VCaP (cell line): ENCODE measurements at regions not wholly inside any gene's neighbourhood (a gene's known extent, or its start where the extent isn't known, plus 50 kb on each side); places are given as distances from the start of the nearest gene placed in this dataset.

Experiments
- H3K27ac ChIP-seq: fragments of 450-650 bp; 2 replicates; pipeline ENCODE4 v1.5.1; 2017
- TF ChIP-seq, protein P1 (sequence below): fragments of 450-650 bp; conservative IDR thresholded peaks from 2 replicates; pipeline ENCODE4 v1.5.1; 2017; ENCODE audit warnings: mild to moderate bottlenecking, moderate library complexity

- TF ChIP-seq, protein P1, sequence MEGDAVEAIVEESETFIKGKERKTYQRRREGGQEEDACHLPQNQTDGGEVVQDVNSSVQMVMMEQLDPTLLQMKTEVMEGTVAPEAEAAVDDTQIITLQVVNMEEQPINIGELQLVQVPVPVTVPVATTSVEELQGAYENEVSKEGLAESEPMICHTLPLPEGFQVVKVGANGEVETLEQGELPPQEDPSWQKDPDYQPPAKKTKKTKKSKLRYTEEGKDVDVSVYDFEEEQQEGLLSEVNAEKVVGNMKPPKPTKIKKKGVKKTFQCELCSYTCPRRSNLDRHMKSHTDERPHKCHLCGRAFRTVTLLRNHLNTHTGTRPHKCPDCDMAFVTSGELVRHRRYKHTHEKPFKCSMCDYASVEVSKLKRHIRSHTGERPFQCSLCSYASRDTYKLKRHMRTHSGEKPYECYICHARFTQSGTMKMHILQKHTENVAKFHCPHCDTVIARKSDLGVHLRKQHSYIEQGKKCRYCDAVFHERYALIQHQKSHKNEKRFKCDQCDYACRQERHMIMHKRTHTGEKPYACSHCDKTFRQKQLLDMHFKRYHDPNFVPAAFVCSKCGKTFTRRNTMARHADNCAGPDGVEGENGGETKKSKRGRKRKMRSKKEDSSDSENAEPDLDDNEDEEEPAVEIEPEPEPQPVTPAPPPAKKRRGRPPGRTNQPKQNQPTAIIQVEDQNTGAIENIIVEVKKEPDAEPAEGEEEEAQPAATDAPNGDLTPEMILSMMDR = no peak
- no peak overlapping the region for H3K27ac ChIP-seq
These were observed 361.5 kb downstream of the CTTN start for GRCh38 chr11:70759846-70760245.

GRCh38 chr11:70760416-70761020 lies 362.2 kb downstream of the CTTN start:
- no peak overlapping the region for H3K27ac ChIP-seq
- TF ChIP-seq, protein P1 = no peak

- H3K27ac ChIP-seq = no peak overlapping the region
- TF ChIP-seq, protein P1 = no peak
These were observed 363.0 kb downstream of the CTTN start for GRCh38 chr11:70761094-70761907.

DNA sequence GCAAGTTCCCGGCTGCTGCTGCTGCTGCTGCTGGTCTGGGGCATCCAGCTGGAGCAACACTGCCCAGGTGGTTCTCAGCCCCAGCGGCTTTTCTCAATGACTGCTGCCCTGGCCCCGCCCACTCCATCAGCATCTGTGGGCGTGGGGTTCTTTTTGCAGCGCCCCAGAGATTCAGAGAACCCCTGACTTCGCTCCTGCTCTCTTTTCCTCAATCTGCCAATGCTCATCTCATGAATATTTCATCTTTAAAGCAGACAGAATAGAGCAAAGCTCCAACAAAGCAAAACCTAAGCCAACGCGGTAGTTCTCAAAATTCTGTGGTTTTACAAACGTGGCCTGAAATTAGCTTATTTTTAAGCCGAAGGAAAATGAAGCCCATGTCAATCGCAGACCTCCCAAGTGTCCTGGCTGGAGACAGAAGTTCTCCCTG lies 363.6 kb downstream of the CTTN start:
- TF ChIP-seq, protein P1 = no peak
- H3K27ac ChIP-seq = no peak overlapping the region

DNA sequence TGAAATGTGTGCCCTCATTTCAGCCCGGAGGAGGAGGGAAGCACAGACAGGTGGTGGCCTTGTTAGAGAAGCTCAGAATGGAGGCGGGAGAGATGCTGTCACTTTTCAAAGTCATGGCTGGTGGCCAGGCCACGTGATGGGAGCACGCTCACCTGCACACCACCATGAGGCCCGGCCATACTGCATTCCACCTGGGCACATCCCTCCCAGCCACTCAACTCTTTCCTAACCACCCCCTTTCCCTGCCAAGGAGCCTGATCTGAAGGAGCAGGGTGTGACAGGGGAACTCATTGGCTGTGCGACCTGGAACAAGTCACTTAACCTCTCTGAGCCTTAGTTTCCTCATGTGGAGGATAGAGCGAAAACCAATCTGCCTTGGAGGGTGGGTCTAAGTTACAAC lies 364.5 kb downstream of the CTTN start:
- TF ChIP-seq, protein P1 = no peak
- no peak overlapping the region for H3K27ac ChIP-seq

DNA sequence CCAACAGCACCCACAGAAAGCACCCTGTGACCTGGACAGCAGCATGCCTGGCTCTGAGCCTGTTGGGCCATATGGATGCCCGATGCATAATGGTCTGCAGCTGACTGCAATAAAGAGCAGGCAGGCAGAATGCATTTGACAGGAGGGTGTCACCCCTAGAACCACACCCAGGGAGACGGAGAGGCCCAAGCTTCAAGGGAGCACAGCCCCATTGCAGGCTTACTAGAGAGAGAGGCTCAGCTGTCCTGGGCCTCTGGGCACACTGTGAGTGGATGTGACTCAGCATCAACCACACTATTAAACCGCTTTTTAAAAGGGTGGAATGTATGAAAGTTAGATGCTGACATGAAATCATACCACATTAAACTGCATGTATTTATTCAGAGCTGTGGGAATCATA lies 365.3 kb downstream of the CTTN start:
- no peak overlapping the region for H3K27ac ChIP-seq

DNA sequence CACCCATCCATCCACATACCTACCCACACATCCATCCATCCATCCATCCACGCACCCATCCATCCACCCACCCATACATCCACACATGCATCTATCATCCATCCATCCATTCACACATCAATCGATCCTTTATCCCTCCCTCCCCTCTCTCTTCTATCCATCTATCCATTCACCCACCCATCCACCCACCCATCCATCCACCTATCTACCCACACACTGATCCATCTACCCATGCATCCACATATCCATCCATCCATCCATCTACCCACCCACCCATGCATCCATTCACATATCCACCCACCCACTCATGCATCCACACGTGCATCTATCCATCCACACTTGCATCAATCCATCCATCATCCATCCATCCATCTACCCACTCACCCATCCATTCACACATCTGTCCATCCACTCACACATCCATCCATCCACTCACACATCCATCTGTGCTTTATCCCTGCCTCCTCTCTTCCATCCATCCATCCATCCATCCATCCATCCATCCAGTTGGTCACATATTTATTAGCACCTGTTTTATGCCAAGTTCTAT lies 366.1 kb downstream of the CTTN start:
- TF ChIP-seq, protein P1 = no peak

More for the DNA sequence above, 365.3 kb downstream of the CTTN start:
- TF ChIP-seq, protein P1 = no peak

More for the DNA sequence above, 366.1 kb downstream of the CTTN start:
- no peak overlapping the region for H3K27ac ChIP-seq
